AG20443 (cell line): ENCODE measurements at regions not wholly inside any gene's neighbourhood (a gene's known extent, or its start where the extent isn't known, plus 50 kb on each side); places are given as distances from the start of the nearest gene placed in this dataset.

ENCODE experiments used
- DNase-seq: peaks from one replicate; pipeline ENCODE4 v3.0.0; 2012; ENCODE audit warnings: low spot score, mixed read lengths

DNA sequence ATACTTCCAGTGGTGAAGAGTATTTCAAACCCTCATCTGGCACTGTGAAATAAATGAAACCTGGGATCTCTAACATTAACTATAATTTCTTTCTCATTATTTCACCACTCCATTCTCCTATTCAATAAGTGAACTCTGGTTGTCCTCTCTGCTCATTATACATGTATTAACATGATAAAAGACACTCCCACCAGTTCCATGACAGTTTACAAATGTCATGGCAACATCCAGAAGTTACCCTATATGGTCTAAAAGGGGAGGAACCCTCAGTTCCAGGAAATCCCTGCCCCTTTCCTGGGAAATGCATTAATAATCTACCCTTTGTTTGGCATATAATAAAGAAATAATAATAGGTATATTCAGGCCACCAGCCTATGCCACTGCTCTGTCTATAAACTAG, 62.7 kb upstream of the BRINP3 start:
- no peak for DNase-seq

- no peak for DNase-seq
Observed at GRCh38 chr1:190551638-190552037, 74.0 kb upstream of the BRINP3 start.

- DNase-seq = no peak
Observed at GRCh38 chr1:190560161-190560681, 82.6 kb upstream of the BRINP3 start.

DNA sequence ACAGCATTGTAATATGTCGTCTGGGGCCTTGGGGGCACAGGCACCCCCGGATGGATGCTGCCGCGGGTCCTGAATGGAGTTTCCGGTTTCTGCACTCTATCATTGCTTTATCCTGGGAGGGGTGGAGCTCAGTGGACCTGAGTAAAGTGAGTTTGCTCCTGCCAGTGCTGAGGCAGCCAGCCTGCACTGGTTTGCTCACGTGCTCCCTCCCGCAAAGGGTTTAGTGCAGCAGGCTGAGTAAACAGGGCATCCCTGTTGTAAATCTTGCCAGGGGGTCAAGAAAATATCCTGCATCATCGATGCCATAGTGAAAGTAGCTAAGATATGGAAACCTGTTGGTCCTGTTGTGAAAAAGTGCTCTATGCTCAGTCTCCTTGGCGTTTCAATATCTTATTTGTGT, 85.6 kb upstream of the BRINP3 start:
- no peak for DNase-seq

- DNase-seq = no peak
Observed at GRCh38 chr1:190564117-190564516, 86.5 kb upstream of the BRINP3 start.

GRCh38 chr1:190578017-190578416, 100.4 kb upstream of the BRINP3 start:
- DNase-seq = no peak

DNA sequence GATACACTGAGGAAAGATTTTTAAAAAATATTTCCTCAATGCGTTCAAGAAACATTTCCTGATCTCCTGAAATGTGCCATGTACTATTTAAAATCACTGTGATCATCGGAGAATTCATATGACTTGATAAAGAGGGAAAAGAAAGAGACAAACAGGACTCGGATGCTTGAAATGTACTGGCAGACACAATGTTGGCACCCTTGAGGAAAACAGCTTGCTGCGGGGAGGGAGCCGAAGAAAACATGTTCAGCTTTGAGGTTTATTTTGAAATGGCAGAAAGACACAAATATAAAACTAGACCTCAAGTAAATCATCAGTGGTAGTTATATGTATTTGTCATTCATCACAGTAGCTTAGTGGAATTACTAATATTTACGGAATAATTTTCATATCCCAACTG, 100.9 kb upstream of the BRINP3 start:
- no peak for DNase-seq

- DNase-seq = no peak
Observed at GRCh38 chr1:190579552-190580193, 102.0 kb upstream of the BRINP3 start.

DNA sequence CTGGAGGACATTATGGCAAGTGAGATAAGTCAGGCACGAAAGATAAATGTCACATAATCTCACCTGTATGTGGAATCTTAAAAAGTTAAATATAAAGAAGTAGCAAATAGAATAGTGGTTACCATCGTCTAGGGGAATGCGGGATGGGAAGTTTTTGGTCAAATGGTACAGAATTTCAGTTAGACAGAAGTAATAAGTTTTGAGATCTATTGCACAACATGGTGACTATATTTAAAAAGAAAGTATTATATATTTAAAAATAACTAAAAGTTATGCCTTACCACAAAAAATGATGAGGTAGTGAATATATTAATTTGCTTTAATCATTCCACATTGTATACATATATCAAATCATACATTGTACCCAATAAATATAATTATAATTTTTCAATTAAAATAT, 106.2 kb upstream of the BRINP3 start:
- no peak for DNase-seq

- DNase-seq = no peak
Observed at GRCh38 chr1:190588424-190588823, 110.8 kb upstream of the BRINP3 start.

DNA sequence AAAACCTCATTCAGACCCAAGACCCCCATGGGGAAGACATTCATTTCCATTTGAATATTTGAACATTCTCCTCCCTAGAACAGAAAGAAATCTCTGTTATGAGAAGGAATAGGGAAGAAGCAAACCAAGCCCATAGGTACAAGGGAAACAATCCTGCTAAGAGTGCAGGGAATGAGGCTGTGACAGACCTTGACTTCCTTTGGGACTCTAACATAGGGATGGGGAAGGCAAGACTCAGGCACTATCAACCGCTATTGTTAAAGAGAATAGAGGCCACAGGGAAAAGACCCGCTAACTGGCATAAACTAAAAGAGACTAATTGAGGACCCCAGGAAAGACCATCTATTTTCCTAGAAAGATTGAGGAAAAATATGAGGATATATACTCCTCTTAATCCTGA, 117.8 kb upstream of the BRINP3 start:
- DNase-seq = no peak

- DNase-seq = no peak
Observed at GRCh38 chr1:190597294-190597693, 119.6 kb upstream of the BRINP3 start.

- DNase-seq = no peak
Observed at GRCh38 chr1:190599670-190600069, 122.0 kb upstream of the BRINP3 start.

- DNase-seq = no peak
Observed at GRCh38 chr1:190602325-190602724, 124.7 kb upstream of the BRINP3 start.

- DNase-seq = no peak
Observed at GRCh38 chr1:190608282-190608681, 130.6 kb upstream of the BRINP3 start.

DNA sequence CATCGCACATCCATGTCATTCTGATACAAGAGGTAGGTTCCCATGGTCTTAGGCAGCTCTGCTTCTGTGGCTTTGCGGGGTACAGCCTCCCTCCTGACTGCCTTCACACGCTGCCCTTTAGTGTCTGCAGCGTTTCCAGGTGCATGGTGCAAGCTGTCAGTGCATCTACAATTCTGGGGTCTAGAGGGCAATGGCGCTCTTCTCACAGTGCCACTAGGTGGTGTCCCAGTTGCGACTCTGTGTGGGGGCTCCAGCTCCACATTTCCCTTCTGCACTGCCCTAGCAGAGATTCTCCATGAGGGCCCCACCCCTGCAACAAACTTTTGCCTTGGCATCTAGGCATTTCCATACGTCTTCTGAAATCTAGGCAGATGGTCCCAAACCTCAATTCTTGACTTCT, 138.2 kb upstream of the BRINP3 start:
- DNase-seq = no peak

- DNase-seq = no peak
Observed at GRCh38 chr1:190616235-190616634, 138.6 kb upstream of the BRINP3 start.

DNA sequence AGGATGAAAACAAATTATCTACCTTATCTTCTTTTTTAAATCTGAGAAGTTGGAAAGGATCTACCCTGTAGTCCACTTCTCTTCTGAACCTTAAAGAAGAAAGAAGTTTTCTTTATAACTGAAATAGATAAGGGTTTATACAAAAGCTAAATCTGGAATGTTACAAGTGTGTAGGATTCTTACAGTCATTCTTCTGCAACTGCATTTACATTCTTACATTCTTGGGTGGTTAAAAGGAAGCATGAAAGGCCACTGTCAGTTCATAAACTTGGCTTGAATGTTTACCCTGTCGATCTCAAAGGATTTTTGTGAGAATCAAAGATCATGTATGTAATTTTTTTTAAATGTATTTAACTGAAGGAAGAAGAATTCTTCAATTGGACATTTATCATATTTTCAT, 142.1 kb upstream of the BRINP3 start:
- DNase-seq = no peak

- DNase-seq = no peak
Observed at GRCh38 chr1:190633488-190633887, 155.8 kb upstream of the BRINP3 start.

DNA sequence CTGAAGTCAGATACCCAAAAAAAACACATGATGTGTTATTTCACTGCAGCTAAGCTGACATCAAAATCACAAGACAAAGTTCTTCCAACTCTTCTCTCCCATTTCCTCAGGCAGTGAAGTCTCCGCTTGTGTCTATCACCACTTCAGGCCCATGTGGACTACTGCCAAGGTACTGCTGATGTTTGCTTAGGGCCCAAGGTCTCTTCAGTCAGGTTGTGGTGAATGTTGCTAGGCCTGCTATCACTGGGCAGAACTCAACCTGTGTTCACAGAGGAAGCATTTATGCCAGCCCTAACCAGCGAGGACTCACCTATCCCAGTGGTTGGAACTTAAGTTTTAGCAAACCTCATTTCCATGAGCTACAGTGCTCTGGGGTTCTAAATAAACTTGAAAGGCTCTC, 156.5 kb upstream of the BRINP3 start:
- no peak for DNase-seq

GRCh38 chr1:190649553-190649952, 171.9 kb upstream of the BRINP3 start:
- DNase-seq = no peak

GRCh38 chr1:190658907-190659306, 181.2 kb upstream of the BRINP3 start:
- DNase-seq = no peak

DNA sequence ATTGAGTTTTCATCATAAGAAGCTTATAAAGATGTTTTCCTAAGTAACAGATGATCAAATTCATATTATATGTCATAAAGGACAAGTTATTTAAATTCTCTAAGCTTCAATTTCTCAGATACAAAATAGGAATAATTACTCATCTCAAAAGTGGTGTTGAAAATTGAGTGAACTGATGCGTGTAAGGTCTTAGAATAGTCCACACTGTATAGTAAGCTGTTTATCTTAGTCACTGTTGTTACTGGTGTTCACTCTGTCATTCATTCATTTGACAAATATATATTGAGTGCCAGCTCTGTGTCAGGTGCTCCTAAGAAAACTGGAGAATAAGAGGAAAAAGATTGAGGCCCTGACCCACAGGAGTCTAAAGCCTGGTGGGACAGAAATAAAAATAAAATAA, 186.3 kb upstream of the BRINP3 start:
- DNase-seq = no peak

DNA sequence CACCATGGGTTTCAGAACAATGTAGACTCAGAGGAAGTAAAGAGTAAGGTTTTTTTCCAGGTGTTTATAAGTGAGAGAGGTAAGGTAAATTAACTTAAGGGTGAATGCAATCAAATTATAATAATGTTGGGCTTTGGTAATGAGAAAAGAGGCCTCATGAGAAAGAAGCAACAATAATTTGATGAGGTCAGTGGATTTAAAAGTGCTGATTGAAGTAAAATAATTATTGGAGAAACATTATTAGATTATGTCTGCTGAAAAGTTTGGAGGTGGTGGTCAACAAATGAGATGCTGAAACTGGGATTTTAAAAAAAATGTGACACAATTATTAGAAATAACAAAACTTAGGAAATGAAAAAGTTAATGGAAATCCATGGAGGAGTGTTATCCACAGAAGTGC, 187.4 kb upstream of the BRINP3 start:
- DNase-seq = no peak

- no peak for DNase-seq
Observed at GRCh38 chr1:190667914-190668313, 190.2 kb upstream of the BRINP3 start.
